ENCODE measurements at regions not wholly inside any gene's neighbourhood (a gene's known extent, or its start where the extent isn't known, plus 50 kb on each side); places are given as distances from the start of the nearest gene placed in this dataset.

DNA sequence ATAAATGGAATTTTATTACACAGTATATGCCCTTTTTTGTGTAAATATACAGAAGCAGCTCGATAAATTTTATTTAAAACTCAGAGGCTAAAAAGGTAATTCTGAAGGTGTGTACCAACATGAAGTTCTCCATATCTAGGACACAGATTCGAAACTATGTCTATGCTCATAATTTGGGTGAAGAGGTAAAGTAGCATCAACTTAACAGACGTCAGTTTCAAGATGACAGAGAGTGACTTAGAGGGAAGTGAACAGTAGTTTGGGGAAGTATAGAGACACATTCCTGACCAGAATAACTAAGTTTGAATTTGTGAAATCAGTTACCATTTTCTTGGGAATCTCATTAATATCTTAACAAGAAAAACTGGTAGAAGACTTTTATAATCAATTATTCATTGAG is 2493.3 kb downstream of the ARAP2 start:
- DNase-seq (ENCODE audit: extremely low spot score), result no peak
- no peaks in the 10 kb centered on the region for H3K27me3 ChIP-seq
- WGBS, result 85% methylated on average over 3 of the region's 3 CpGs
- H3K27ac ChIP-seq (replicated peaks in 1 of 4), result no peak overlapping the region
- TF ChIP-seq, protein P1, sequence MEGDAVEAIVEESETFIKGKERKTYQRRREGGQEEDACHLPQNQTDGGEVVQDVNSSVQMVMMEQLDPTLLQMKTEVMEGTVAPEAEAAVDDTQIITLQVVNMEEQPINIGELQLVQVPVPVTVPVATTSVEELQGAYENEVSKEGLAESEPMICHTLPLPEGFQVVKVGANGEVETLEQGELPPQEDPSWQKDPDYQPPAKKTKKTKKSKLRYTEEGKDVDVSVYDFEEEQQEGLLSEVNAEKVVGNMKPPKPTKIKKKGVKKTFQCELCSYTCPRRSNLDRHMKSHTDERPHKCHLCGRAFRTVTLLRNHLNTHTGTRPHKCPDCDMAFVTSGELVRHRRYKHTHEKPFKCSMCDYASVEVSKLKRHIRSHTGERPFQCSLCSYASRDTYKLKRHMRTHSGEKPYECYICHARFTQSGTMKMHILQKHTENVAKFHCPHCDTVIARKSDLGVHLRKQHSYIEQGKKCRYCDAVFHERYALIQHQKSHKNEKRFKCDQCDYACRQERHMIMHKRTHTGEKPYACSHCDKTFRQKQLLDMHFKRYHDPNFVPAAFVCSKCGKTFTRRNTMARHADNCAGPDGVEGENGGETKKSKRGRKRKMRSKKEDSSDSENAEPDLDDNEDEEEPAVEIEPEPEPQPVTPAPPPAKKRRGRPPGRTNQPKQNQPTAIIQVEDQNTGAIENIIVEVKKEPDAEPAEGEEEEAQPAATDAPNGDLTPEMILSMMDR (IDR thresholded peaks at IDR 0.05), result no peak
- TF ChIP-seq EP300 (IDR thresholded peaks at IDR 0.05) (no peak), POLR2A (IDR thresholded peaks at IDR 0.05; ENCODE audit: low read depth) (no peak), POLR2AphosphoS5 (IDR thresholded peaks at IDR 0.05) (no peak)
- H3K9me3 ChIP-seq, result no peaks in the 10 kb centered on the region
- intact Hi-C loops (cut with DNase I), result no loop called here
- H3K4me3 ChIP-seq, result no peak overlapping the region
- H3K36me3 ChIP-seq, result no peaks in the 10 kb centered on the region
- H3K4me1 ChIP-seq, result no peaks in the 10 kb centered on the region

DNA sequence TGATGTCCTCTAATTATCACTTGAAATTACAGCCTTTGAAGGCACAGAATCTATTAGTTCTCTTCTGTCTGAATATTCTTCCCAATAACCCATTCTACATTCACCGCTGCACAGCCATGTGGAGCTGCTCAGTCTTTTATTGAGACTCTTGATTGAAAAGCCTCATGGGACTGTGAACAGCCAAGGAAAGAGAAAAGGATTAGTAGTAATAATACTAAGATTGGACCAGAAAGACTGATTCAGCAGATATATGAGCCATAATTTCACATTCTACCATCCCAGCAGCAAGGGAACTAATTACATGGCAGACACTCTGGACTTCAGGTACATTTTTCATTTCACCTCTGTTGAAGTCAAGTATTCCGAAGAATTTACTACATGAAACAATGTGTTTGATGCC is 2471.7 kb downstream of the ARAP2 start:
- 67% methylated on average over 2 of the region's 2 CpGs for WGBS
- intact Hi-C loops (cut with DNase I), result no loop called here
- no peak for DNase-seq (ENCODE audit: extremely low spot score)
- TF ChIP-seq, protein P1 (IDR thresholded peaks at IDR 0.05), result no peak
- TF ChIP-seq POLR2A (IDR thresholded peaks at IDR 0.05; ENCODE audit: low read depth) (no peak), POLR2AphosphoS5 (IDR thresholded peaks at IDR 0.05) (no peak)
- no peak overlapping the region for H3K4me3 ChIP-seq
- H3K27ac ChIP-seq (replicated peaks in 1 of 4), result no peak overlapping the region
- H3K27me3 ChIP-seq, result no peaks in the 10 kb centered on the region
- no peaks in the 10 kb centered on the region for H3K9me3 ChIP-seq
- H3K36me3 ChIP-seq, result no peaks in the 10 kb centered on the region
- H3K4me1 ChIP-seq, result no peaks in the 10 kb centered on the region

DNA sequence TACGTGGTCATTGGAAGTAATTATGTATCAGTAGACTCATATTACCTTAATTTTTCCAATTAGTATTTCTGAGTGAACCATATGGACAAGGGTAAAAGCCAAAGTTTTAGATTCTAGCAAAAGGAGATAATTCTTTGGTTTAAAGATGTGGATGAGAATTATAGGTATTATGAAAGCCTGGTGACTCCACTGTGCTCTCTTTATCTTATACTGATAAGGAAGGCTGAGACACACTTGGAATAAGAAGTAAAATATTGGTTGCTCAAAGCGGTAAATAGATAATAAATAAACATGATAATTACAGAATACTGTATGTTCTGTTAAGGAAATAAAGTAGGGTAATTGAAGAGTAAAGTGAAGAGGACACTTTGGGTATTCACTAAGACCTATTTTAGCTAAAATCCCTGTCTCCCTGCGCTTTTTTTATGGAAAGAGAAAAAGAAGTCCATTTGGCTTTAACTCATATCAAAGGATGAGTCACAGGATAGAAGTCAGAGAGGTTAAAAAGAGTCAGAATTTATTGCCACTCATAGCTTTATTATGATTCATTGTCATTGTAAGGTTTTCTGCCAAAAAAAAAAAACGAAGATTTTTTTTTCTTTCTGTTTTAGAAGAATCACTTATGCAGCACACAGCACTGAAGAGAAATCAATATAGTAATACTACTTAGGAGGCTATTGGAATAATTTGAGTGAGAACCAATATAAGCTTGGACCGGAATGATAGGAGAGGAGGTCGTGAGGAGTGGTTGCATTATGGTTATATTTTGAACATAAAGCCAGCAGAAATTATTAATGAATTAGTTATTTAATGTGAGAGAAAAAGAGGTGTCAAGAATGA is 2463.1 kb downstream of the ARAP2 start:
- Histone ChIP-seq H3K27ac (replicated peaks in 1 of 4) (no peak overlapping the region), H3K9me3 (no peaks in the 10 kb centered on the region), H3K4me3 (no peak overlapping the region), H3K27me3 (no peaks in the 10 kb centered on the region), H3K36me3 (no peaks in the 10 kb centered on the region), H3K4me1 (no peaks in the 10 kb centered on the region)
- intact Hi-C loops (cut with DNase I), result no loop called here
- no peak for DNase-seq (ENCODE audit: extremely low spot score)
- no peak for TF ChIP-seq EP300 (IDR thresholded peaks at IDR 0.05)
- no peak for TF ChIP-seq POLR2A (IDR thresholded peaks at IDR 0.05; ENCODE audit: low read depth)
- TF ChIP-seq, protein P1 (IDR thresholded peaks at IDR 0.05), result no peak
- no peak for TF ChIP-seq POLR2AphosphoS5 (IDR thresholded peaks at IDR 0.05)
- 72% methylated on average over 6 of the region's 6 CpGs for WGBS

DNA sequence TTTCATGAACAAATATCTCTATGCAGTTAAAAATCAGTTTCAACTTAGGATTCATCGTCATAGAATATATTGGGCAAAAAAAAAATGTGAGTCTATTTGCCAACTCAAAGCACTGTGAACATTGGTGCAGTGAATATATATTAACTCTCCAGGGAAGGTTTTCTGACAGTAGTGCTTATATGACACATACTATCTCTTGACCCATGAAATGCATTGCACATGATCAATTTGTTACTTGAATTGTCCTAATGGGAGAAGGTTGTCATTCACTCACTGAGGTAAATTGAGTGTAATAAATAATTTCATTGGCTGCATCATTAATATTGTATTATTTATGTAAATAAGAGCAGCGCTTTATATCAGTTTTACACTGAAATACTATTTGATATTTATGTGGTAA is 2458.5 kb downstream of the ARAP2 start:
- intact Hi-C loops (cut with DNase I), result no loop called here
- H3K4me1 ChIP-seq, result no peaks in the 10 kb centered on the region
- TF ChIP-seq, protein P1 (IDR thresholded peaks at IDR 0.05), result no peak
- TF ChIP-seq POLR2A (IDR thresholded peaks at IDR 0.05; ENCODE audit: low read depth), result no peak
- no peak for TF ChIP-seq POLR2AphosphoS5 (IDR thresholded peaks at IDR 0.05)
- TF ChIP-seq EP300 (IDR thresholded peaks at IDR 0.05), result no peak
- no peak overlapping the region for H3K27ac ChIP-seq (replicated peaks in 1 of 4)
- WGBS, result 96% methylated on average over 2 of the region's 2 CpGs
- H3K4me3 ChIP-seq, result no peak overlapping the region
- no peaks in the 10 kb centered on the region for H3K27me3 ChIP-seq
- DNase-seq (ENCODE audit: extremely low spot score), result no peak
- H3K9me3 ChIP-seq, result no peaks in the 10 kb centered on the region
- H3K36me3 ChIP-seq, result no peaks in the 10 kb centered on the region

DNA sequence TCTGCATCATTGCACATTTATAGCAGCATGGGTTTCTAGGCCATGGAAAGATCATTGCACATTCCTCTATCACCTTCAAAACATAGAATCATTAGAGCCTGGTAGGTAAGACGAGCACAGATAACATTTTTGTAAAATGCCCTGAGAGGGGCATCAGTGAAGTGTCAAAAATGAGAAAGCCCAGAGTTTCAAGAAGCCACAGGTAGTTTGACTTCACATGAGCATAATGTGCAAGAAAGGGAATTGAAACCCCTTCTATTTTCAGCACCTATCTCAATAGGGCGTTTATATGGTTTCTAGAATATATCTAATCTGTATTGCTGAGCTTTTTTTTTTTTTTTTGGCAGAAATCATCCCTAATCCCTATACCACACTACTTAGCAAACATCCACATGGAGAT is 2441.7 kb downstream of the ARAP2 start:
- no peaks in the 10 kb centered on the region for H3K36me3 ChIP-seq
- H3K27me3 ChIP-seq, result no peaks in the 10 kb centered on the region
- H3K27ac ChIP-seq (replicated peaks in 1 of 4), result no peak overlapping the region
- intact Hi-C loops (cut with DNase I), result no loop called here
- H3K4me3 ChIP-seq, result no peak overlapping the region
- DNase-seq (ENCODE audit: extremely low spot score), result no peak
- TF ChIP-seq POLR2AphosphoS5 (IDR thresholded peaks at IDR 0.05) (no peak), POLR2A (IDR thresholded peaks at IDR 0.05; ENCODE audit: low read depth) (no peak), EP300 (IDR thresholded peaks at IDR 0.05) (no peak)
- TF ChIP-seq, protein P1 (IDR thresholded peaks at IDR 0.05), result no peak
- H3K9me3 ChIP-seq, result no peaks in the 10 kb centered on the region
- WGBS, result 56% methylated on average over 2 of the region's 2 CpGs
- no peaks in the 10 kb centered on the region for H3K4me1 ChIP-seq
